NCI-H345 (cell line): ENCODE measurements at regions not wholly inside any gene's neighbourhood (a gene's known extent, or its start where the extent isn't known, plus 50 kb on each side); places are given as distances from the start of the nearest gene placed in this dataset.

Source experiments
- DNase-seq: peaks from one replicate; lab custom pipeline; 2025; lab: John Stamatoyannopoulos, UW

DNA sequence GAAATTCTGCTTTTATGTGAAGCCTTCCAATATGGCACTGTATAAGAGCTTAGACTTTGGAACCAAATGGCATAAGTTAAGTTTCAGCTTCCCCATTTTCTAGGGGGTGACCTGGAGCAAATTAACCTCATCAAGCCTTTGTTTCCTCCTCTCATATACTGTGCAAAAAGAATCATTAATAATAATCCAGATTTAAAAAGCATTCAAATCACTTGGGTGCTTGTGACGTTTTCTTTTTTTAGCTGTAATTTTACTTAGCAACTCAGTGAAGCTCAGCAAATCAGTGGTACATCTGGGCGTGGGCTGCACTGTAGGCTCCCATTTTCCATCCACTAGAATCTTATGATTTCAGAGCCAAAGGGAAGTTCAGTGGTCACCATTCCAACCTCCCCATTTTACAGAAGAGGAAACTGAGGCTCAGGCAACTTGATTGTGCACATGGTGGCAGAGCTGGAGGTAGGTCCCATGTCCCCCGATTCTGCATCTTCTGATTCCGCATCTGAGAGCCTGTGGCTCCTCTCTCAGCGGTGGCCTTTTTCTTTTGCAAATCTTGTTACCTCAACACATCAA is 131.2 kb downstream of the SNAPC1 start:
- DNase-seq = no peak

- DNase-seq = peak; percentile 64
These were observed 132.3 kb downstream of the SNAPC1 start for GRCh38 chr14:61894452-61895077.

DNA sequence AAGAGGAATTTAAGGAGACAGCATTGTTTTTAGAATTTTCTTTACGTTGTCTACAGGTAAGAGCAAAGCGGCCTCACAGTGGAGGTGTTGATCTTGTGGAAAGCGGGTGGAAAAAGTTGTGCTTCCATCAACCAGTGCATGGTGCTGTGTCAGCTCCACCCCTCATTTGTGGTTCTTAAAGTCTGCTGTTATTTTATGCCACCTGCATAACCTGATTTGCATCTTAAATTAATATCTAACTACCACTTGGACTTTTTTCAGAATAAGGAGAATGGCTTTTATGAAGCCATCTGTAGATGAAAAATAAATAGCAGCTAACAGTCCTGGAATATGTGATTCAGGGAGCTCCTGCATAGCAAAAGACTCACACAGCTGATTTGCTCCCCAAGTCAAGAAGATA is 135.1 kb downstream of the SNAPC1 start:
- DNase-seq = no peak

- DNase-seq = no peak
These were observed 136.3 kb downstream of the SNAPC1 start for GRCh38 chr14:61898568-61898967.

DNA sequence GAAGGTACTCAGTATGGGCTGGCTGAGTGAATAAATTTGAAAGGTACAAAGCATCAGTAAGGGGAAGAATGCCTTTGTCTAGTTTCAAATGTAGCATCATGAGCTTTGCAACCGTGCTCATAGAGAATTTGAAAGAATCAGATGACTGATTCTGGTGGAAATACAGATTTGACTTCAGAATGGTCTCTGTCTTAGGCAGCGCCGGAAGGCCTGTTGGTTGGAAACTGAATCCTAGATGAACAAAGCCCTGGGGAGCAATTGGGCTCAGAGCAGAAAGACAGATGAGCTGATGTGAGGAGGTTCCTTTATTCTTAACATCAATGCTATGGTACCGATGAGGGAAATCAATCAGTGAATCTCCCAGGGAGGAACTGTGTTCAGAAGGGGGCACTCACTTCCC is 137.3 kb downstream of the SNAPC1 start:
- DNase-seq = no peak

DNA sequence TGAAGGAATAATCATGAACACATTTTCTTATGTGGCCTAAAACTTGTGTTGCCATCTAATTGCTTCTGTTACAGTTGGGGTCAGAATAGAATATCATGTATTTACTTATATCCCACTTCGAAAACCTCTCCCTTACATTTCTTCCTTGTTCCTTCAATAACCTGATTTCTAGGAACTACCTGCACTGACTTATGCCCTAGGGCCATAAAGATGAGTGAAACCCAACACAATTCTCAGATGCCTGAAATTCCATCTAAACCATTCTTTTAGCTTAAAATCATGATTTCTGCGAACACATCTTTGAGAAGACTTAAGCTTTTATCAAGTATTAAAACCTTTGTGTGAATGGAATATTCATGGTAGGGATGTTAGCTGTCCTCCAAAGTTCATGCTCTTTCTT is 142.7 kb downstream of the SNAPC1 start:
- no peak for DNase-seq

GRCh38 chr14:61911574-61911973 is 149.4 kb downstream of the SNAPC1 start:
- no peak for DNase-seq

GRCh38 chr14:61918998-61919397 is 156.8 kb downstream of the SNAPC1 start:
- no peak for DNase-seq

- DNase-seq = no peak
These were observed 161.1 kb downstream of the SNAPC1 start for GRCh38 chr14:61923348-61923747.

GRCh38 chr14:61925043-61925442 is 162.8 kb downstream of the SNAPC1 start:
- peak; percentile 23 for DNase-seq

DNA sequence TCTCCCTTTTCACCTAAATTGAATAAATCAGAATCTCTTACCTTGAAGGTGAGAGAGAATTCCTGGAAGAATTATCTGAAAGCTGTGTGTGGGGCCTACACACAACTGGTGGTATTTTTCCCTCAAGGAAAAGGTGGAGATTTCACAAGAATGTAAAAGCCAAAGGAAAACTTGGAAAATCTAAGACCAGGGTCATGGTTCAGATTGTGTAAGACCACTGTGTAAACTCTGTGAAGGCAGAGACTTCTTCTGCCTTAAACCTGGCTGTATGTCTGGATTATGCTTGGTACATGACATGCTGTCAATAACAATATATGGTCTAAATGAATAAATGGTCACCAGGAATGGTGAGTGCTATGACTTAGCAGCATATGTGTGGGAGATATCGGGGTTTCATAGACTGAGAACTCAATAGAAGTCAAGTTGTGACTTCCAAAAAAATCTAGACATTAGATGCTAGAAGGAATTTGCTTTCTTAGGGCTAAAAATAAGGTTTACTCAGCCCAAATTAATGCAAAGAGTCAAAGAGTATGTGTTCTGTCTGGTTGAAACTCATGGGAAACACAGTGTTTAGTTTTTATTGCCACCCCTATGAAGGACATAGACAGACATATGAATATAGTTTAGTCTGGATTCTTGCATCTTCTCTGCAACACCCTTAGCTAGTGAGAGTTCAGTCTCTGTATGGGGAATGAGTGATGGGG is 163.7 kb downstream of the SNAPC1 start:
- no peak for DNase-seq

GRCh38 chr14:61927060-61927459 is 164.8 kb downstream of the SNAPC1 start:
- DNase-seq = no peak

DNA sequence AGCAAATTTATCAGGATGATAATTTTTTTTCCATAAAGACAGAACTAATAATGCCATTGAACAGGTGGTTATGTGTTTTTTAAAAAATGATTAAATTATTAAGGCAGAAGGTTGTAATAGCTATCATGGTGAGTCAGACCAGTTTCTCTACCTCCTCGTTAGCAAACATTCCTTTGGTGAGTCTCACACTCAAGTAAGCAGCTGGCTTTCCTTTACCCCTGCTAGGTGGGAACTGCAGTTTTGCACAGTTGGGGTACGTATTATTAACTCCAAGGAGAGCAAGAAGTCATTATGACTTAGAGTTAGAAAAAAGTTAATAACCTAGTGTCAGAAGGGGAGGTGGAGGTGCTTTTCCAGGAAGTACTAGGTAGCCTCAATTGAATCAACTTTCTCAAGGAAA is 165.3 kb downstream of the SNAPC1 start:
- no peak for DNase-seq

- no peak for DNase-seq
These were observed 166.1 kb downstream of the SNAPC1 start for GRCh38 chr14:61928300-61928699.

DNA sequence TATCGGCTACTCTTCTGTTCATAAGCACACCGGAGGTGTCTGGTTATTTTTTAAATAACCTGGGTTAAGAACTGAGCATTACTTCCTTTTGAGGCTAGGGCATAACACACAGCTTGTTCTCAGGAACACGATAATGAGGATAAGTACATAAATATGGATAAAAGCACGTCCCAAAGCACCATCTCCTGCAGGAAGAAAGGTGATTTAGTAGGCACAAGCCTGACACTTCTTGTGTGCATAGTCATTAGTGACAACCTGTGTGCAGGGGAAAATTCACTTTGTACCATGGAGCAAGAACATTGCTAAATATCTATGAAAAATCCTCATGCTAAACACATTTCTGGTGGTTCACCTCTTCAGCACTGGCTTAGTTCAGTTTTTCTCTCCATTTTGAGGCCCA is 166.5 kb downstream of the SNAPC1 start:
- DNase-seq = no peak

- no peak for DNase-seq
These were observed 167.4 kb downstream of the SNAPC1 start for GRCh38 chr14:61929651-61930050.

GRCh38 chr14:61930101-61930857 is 168.1 kb downstream of the SNAPC1 start:
- DNase-seq = no peak

DNA sequence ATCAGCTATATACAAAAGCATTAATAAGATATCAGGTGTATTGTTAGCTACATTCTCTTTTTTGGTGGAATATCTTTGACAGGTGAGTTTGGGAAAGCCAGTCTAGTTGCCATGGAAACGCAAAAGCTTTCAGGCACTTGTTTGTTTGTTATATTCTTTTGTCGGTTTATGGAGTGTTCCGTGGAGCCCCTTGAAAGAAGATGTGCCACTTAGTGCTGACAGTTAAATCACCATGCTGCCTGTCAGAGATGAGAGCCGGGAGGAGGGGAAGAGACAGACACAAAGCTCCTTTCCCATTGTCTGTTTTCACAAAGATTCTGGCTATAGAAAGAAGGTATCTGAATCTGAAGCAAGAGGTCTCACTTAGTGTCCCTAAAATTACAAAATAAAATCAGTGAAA is 170.8 kb downstream of the SNAPC1 start:
- DNase-seq = peak; percentile 26

DNA sequence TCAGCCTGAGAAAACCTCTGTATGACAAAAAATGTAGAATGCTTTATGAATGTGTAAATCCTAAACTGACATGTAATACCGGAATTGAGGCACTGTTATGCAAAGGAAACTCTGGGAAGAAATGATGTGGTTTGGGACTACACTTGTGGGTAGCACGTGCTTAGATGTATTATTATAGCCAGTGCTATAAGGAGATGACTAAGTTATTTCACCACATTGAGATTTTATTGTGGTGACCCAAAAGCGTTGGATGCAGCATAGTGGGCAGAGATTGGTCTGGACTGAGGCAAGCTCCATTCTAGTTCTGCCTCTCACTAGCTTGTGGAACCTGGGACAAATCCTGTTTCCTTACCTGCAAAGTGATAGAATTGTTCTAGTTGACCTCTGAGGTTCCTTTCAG is 172.2 kb downstream of the SNAPC1 start:
- no peak for DNase-seq

GRCh38 chr14:61939776-61940175 is 177.6 kb downstream of the SNAPC1 start:
- DNase-seq = no peak

- DNase-seq = no peak
These were observed 178.6 kb downstream of the SNAPC1 start for GRCh38 chr14:61940666-61941420.
